D721Med (cell line): ENCODE measurements at regions not wholly inside any gene's neighbourhood (a gene's known extent, or its start where the extent isn't known, plus 50 kb on each side); places are given as distances from the start of the nearest gene placed in this dataset.

Experiments
- DNase-seq: peaks from one replicate; pipeline ENCODE4 v3.0.0; 2011; ENCODE audit warnings: low spot score; ENCODE audit not compliant: insufficient read length
- FAIRE-seq: peaks from 2 replicates; lab custom pipeline; 2011; peaks lifted over from hg19 to GRCh38; lab: Jason Lieb, UNC
- TF ChIP-seq, protein P1 (sequence below): IDR thresholded peaks from 2 replicates; pipeline ENCODE4 v1.5.1; 2012; ENCODE audit warnings: mild to moderate bottlenecking, control low read depth; ENCODE audit not compliant: insufficient read depth; ENCODE audit errors: missing control alignments

DNA sequence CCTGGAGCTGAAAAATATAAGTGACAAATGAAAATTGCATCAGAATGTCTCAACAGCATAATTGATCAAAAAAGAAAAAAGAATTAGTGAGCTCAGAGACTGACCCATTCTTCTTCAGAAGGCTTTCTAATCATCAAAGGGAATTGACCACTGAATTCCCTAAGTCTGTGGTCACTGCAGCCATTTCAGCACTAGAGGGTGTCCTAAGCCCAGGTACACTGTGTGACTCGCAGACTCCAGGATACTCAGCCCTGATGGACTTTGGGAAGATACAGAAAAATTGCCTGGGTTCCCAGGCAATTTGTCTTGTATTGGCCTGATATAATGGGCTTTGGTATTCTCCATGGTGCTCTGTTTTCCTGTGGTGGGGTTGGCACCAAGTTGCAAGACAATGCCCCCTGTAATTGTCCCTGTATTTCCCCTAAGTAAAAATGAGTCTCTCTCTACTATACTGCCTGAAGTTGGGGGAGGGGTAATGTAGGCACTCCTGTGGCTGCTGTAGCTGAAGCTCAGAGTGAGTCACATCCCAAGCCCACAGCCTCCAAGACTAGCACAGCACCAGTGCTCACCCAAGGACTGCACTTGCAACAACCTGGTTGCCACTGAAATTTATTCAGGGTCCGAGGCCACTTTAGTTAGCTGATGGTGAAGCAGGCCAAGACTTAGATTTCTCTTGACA, 256.0 kb upstream of the STAC start:
- TF ChIP-seq, protein P1, sequence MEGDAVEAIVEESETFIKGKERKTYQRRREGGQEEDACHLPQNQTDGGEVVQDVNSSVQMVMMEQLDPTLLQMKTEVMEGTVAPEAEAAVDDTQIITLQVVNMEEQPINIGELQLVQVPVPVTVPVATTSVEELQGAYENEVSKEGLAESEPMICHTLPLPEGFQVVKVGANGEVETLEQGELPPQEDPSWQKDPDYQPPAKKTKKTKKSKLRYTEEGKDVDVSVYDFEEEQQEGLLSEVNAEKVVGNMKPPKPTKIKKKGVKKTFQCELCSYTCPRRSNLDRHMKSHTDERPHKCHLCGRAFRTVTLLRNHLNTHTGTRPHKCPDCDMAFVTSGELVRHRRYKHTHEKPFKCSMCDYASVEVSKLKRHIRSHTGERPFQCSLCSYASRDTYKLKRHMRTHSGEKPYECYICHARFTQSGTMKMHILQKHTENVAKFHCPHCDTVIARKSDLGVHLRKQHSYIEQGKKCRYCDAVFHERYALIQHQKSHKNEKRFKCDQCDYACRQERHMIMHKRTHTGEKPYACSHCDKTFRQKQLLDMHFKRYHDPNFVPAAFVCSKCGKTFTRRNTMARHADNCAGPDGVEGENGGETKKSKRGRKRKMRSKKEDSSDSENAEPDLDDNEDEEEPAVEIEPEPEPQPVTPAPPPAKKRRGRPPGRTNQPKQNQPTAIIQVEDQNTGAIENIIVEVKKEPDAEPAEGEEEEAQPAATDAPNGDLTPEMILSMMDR = peak; percentile 28
- FAIRE-seq = no peak
- no peak for DNase-seq

DNA sequence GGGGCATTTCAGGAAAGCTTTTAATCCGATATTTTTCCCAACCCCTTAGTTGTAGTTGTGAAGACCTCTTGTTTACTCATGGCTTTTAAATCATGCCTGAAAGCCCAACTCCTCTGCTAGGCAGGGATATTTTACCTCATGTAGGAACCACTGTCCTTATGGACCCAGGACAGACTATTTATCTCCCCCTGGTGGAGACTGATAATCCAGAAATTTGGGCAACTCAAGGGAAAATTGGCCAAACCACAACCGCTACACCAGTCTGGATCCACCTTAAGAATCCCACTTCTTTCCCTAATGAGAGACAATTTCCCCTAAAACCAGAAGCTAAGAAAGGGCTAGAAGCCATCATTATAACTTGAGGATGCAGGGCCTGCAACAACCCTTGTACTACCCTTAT, 248.1 kb upstream of the STAC start:
- DNase-seq (no peak), FAIRE-seq (no peak)
- TF ChIP-seq, protein P1 = no peak

DNA sequence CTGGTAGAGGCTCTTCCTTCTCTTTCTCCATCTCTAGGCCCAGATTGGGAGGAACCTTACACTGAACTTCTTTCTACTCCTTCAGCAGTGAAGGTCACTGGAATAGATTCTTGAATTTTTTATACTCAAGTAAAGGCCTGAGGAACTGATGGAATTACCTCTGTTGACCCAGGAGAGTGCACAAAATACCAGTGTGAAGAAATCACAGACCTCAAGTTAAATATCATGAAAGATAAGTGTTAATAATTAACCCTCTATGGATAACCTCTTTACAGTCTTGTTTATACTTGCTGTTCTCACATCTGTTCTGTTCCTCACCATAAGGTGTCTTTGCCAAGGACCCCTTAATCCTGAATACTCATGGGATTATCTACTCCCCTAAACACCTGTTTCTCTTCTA, 244.4 kb upstream of the STAC start:
- peak; percentile 75 for FAIRE-seq
- DNase-seq = no peak
- TF ChIP-seq, protein P1 = no peak

DNA sequence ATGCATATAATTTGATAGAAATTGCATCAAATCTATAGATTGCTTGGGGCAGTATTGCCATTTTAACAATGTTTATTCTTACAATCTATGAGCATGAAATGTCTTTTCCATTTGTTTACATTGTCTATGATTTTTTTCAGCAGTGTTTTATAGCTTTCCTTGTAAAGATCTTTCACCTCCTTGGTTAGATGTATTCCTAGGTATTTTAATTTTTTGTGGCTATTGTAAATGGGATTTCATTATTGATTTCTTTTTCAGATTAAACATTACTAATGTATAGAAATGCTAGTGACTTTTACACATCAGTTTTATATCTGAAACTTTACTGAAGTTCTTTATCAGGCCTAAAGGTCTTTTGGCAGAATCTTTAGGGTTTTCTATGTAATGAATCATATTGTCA, 237.6 kb upstream of the STAC start:
- TF ChIP-seq, protein P1 = no peak
- no peak for FAIRE-seq
- DNase-seq = no peak

DNA sequence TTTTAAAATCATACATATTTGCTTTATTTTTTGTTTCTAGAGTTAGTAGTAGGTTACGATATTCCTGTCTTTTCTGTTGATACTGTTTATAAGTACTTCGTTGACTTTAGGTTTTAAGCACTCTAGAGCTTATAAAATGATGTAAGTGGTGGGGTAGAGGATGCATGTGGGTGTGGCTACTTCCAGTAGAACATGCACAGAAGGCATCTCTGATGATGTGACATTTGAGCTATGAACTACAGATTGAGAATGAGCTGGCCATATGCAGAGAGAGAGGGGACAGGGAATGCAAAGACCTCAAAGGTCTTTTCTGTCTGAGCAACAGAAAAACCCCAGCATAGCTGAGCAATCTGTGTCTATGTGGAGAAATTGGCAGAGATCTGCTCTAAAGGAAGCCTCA, 233.9 kb upstream of the STAC start:
- TF ChIP-seq, protein P1 = no peak
- DNase-seq (no peak), FAIRE-seq (no peak)

DNA sequence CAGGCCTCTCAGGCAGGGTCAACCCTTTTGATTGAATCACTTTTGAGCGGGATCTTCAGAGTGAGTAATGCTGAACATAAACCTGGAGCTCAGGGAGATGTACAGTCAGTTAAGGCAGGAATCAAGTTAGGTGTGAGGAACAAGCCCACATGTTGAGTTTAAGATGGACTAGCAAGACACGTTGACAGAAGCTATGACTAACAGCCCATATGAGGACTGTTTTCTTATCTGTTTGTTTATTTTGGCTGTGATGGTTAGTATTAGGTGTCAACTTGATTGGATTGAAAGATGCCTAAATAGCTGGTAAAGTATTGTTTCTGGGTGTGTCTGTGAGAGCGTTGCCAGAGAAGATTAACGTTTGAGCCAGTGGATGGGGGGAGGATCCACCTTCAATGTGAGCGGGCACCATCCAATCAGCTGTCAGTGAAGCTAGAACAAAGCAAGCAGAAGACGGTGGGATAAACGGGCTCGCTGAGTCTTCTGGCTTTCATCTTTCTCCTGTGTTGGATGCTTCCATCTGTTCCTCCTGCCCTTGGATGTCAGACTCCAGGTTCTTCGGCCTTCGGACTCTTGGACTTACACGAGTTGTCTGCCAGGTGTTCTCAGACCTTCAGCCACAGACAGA, 232.3 kb upstream of the STAC start:
- TF ChIP-seq, protein P1 = no peak
- no peak for DNase-seq
- FAIRE-seq = no peak

DNA sequence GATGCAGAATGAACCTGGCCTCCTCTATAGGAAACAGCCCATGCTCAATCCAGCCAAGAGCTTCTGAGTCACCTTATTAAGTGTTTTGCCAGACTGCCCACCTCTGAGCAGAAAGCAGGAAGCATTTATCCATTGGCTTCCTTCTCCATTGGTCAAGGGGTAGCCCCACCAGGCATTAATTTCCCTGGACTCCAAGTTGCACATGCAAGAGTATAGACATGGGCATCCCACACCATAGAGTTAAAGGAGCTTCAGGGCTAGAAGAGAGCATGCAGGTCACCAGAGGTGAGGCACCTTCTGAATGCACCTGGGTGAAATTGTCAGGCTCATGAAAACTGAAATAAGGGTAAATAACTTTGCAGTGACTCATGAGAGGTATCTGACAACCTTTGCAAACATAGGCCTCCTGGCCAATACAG, 230.8 kb upstream of the STAC start:
- TF ChIP-seq, protein P1 = no peak
- DNase-seq (no peak), FAIRE-seq (no peak)
